Mesodermal cell (in vitro differentiated cells): ENCODE measurements at regions not wholly inside any gene's neighbourhood (a gene's known extent, or its start where the extent isn't known, plus 50 kb on each side); places are given as distances from the start of the nearest gene placed in this dataset.

Source experiments
- H3K27ac ChIP-seq: 2 replicates; pipeline ENCODE4 v1.7.0; 2013; ENCODE audit warnings: mild to moderate bottlenecking, low read depth, low read length, moderate library complexity; ENCODE audit not compliant: severe bottlenecking
- H3K36me3 ChIP-seq: 2 replicates; pipeline ENCODE4 v1.7.1; 2013; ENCODE audit warnings: mild to moderate bottlenecking, low read length, moderate library complexity; ENCODE audit not compliant: control insufficient read depth, insufficient read depth
- H3K4me1 ChIP-seq: one replicate; pipeline ENCODE4 v1.7.1; 2013; ENCODE audit warnings: mild to moderate bottlenecking, low read length; ENCODE audit not compliant: insufficient read depth, control insufficient read depth, poor library complexity, severe bottlenecking
- H3K4me3 ChIP-seq: 2 replicates; pipeline ENCODE4 v1.7.0; 2013; ENCODE audit warnings: low read length, control low read depth, mild to moderate bottlenecking; ENCODE audit not compliant: insufficient read depth, poor library complexity, severe bottlenecking; ENCODE audit errors: extremely low read depth
- H3K9me3 ChIP-seq: 2 replicates; pipeline ENCODE4 v1.7.1; 2013; ENCODE audit warnings: mild to moderate bottlenecking, low read length, moderate library complexity; ENCODE audit not compliant: control insufficient read depth
- WGBS, 2 experiments: methylation state at CpG; one replicate each; pipeline ENCODE4 v1.1.5; 2013; ENCODE audit warnings: missing lambda C conversion rate in 2 of 2; ENCODE audit not compliant: insufficient coverage in 2 of 2; 5-methylcytosine and 5-hydroxymethylcytosine counted together

DNA sequence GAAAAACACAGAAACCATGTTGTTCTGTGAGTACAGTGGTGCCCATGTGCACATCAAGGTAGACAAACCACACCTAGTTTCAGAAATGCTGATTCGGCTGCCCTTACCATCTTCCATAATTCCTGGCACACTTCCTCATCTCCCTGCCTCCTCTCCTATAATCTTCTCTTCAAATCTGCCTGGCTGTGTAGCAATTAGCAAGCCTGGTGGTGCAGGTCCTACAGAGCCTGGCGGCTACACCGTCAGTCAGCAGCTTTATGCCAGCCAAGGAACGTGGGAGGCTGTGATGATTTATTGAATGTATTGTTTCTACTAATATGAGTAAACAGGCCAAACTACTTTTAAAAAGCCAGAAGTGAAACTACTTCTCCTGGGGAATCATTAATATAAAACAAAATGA is 106.8 kb downstream of the SEMA6D start:
- H3K27ac ChIP-seq: no peak overlapping the region
- no peaks in the 10 kb centered on the region for H3K9me3 ChIP-seq
- H3K36me3 ChIP-seq: no peaks in the 10 kb centered on the region
- peaks cover 10% of the 10 kb centered on the region for H3K4me1 ChIP-seq
- 80% methylated on average over 1 of the region's 4 CpGs; no CpG with 5 or more reads in 1 of the 2 experiments for WGBS, 2 experiments
- H3K4me3 ChIP-seq: no peak overlapping the region

DNA sequence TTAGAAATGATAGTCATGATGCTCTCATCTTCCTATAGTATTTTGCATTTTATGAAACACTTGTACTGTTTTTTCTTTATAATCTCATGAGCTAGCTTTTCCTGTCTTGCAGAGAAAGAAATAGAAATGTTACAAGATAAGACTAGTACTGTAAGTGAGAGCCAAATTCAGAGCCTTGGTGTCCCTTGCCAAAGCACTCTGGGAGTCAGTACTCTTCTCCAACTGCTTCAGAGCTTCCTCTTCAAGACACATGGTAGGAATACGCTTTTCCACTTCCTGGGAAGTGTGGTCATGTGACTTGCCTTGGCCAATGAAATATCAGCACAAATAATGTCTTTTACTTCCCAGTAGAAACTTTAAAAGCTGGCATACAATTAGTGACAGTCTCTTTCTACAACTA is 112.4 kb downstream of the SEMA6D start:
- no peak overlapping the region for H3K4me3 ChIP-seq
- 88 to 100% methylated on average over 1 of the region's 1 CpG for WGBS, 2 experiments
- no peak overlapping the region for H3K27ac ChIP-seq
- no peaks in the 10 kb centered on the region for H3K9me3 ChIP-seq
- no peaks in the 10 kb centered on the region for H3K4me1 ChIP-seq
- no peaks in the 10 kb centered on the region for H3K36me3 ChIP-seq

DNA sequence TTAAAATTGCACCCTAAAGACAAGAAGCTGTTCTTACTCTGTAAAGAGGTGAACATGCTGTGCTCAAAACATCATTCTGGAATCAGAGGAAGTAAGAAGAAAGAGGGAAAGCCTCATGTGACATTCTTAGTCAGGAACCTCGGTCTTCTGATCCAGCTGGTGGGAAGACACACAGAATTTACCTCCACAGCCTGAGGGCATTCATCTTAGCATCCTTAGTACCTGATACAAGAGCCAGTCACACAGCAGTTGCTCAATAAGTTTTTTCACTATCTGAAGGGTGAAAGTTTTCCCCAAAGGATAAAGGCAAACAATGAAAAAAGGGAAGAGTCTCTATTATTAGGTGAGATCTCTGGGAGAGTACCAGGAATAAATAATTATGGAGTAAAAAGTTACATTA is 116.8 kb downstream of the SEMA6D start:
- no peaks in the 10 kb centered on the region for H3K4me1 ChIP-seq
- H3K4me3 ChIP-seq: no peak overlapping the region

DNA sequence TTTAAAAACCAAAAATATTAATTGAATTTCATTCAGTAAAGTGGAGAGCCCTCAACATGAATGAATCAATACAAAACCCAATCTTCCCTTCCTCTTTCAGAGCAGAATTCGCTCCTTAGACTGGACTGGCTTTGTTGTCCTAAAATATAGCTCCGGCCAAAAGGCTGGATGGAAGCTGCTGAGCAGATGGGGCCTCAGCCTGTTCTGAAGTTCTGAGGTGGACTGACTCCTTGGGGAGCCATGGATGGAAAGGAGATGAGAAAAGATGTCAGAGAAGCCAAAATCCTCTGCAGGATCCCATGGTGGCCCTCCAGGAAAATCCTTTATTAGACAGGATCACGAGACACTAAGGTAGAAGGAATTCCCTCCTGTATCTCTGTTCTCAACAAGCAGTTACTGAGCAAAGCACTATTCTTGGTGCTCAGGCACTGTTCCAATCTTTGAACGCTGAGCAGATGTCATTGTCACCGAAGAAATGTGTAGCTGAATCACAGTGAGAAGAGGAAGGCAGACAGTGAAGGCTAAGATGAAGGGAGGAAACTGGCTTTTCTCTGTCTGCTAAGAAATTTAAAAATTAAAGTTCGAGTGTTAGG is 122.0 kb downstream of the SEMA6D start:
- Histone ChIP-seq H3K36me3 (no peaks in the 10 kb centered on the region), H3K4me3 (no peak overlapping the region), H3K27ac (no peak overlapping the region), H3K4me1 (no peaks in the 10 kb centered on the region), H3K9me3 (no peaks in the 10 kb centered on the region)
- 90 to 93% methylated on average over 5 to 6 of the region's 6 CpGs for WGBS, 2 experiments

More for the DNA sequence above, 116.8 kb downstream of the SEMA6D start:
- Histone ChIP-seq H3K27ac (no peak overlapping the region), H3K9me3 (no peaks in the 10 kb centered on the region), H3K36me3 (no peaks in the 10 kb centered on the region)
- WGBS, 2 experiments: 86% methylated on average over 1 of the region's 1 CpG; no CpG with 5 or more reads in 1 of the 2 experiments

DNA sequence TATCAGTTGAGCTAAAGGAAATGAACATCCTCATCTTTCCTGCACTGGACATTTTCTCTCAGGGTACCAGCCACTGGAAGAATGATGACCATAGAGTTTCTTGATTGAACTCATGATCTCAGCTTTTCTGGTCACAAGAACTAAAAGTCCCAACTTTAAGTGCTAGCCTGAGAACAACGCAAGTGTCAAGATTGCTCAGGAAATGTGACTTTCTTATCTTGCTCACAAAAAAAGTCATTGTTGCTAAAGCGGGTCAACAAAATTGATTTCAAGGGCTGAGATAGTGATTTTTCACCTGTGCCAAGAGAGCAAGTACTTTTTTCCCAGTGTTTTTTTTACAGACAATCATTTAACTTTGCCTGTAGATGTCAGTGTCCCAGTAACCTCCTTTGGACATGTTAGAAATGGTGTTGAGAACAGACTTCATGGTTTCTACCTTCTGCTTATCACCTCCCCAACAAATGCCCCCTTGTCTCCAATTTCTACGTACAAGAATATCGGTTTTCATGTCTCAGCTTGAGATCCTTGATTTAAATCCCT is 125.9 kb downstream of the SEMA6D start:
- WGBS, 2 experiments: 89 to 94% methylated on average over 4 of the region's 4 CpGs
- Histone ChIP-seq H3K4me3 (no peak overlapping the region), H3K9me3 (no peaks in the 10 kb centered on the region), H3K27ac (no peak overlapping the region), H3K4me1 (no peaks in the 10 kb centered on the region), H3K36me3 (no peaks in the 10 kb centered on the region)

DNA sequence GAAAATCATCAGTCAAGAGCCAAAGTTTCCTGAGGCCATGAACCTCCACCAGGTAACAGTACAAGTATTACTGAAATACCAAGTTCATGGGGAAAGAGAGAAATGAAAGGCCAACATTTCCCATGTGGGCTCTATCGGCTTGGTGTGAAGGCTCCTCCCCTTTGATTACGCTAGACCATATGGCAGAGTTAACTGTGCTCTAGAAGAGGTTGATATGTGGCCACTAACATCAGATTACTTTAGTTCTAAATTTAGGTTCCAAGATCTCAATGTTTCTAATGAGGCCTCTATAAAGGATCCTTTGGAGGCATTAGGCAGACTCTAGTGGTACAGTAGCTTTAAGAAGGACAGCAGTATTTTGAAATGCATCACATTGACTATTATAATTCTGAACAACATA is 127.1 kb downstream of the SEMA6D start:
- no peaks in the 10 kb centered on the region for H3K4me1 ChIP-seq
- no peak overlapping the region for H3K4me3 ChIP-seq
- H3K27ac ChIP-seq: no peak overlapping the region
- H3K36me3 ChIP-seq: no peaks in the 10 kb centered on the region
- 100% methylated on average over 1 of the region's 2 CpGs; no CpG with 5 or more reads in 1 of the 2 experiments for WGBS, 2 experiments
- H3K9me3 ChIP-seq: no peaks in the 10 kb centered on the region

DNA sequence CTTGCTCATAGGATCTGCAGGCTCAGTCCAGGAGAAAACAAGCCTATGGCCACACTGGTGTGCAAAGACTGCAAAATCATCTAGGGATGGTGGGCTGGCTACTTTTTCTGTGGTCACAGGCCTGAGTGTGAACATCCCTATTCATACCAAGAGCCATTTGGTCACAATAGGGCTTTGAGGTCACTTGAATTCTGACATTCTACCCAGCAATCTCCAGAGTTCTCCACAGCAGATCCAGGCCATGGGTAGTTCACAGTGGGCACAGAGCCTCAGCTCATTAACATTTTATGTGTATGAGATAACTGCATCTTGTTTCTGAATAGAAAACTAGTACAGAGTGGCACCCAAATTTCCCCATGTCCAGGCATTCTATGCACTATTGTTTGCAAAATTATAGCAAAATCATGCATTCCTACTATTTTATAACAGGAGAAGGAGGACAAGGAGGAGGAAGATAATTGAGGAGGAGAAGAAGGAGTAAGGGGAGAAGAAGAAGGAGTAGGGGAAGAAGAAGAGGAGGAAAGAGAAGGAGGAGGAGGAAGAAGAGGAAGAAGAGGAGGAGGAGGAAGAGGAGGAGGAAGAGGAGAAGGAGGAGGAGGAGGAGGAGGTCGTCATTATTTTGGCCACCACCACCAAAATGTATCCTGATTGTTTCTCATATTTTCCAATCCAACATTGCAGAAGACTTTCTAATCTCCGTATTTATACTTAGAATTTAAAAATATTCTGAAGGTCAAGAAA is 129.0 kb downstream of the SEMA6D start:
- Histone ChIP-seq H3K4me1 (no peaks in the 10 kb centered on the region), H3K4me3 (no peak overlapping the region), H3K9me3 (no peaks in the 10 kb centered on the region), H3K27ac (no peak overlapping the region), H3K36me3 (no peaks in the 10 kb centered on the region)
- no CpG with 5 or more reads among the region's 2 CpGs for WGBS, 2 experiments

DNA sequence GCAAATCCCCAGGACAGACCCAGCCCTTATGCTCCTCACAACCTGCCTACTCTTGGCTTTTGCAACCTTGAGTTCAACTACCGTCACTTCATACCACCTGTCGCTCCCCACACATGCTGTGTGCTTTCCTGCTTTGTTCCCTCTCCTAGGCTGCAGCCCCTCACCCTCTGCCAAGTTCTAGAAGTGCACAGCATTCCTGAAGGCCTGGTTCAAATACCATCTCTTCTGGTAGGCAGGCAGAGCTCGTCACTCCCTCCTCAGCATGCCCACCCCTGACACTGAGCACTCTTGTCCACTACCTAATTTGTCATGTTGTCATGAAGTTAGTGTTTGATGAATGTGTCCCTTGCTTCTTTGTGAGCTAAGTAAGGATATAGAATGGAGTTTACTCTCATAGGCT is 129.6 kb downstream of the SEMA6D start:
- Histone ChIP-seq H3K27ac (no peak overlapping the region), H3K9me3 (no peaks in the 10 kb centered on the region), H3K36me3 (no peaks in the 10 kb centered on the region), H3K4me1 (no peaks in the 10 kb centered on the region), H3K4me3 (no peak overlapping the region)
- 91 to 100% methylated on average over 1 to 2 of the region's 3 CpGs for WGBS, 2 experiments

DNA sequence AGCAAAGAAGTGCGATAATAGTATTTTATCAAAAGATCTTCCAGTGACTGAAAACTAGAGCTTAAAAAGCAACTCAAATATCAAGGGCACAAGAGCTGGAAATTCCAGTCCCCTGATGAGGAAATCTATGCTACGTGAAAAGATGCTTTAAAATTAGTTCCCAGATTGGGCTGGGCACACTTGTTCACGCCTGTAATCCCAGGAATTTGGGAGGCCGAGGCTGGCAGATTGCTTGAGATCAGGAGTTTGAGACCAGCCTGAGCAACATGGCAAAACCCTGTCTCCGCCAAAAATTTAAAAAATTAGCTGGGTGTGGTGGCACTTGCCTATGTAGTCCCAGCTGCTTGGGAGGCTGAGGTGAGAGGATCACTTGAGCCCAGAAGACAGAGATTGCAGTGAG is 138.8 kb downstream of the SEMA6D start:
- no peaks in the 10 kb centered on the region for H3K36me3 ChIP-seq
- no peak overlapping the region for H3K4me3 ChIP-seq
- WGBS, 2 experiments: 90 to 91% methylated on average over 4 of the region's 5 CpGs
- H3K9me3 ChIP-seq: no peaks in the 10 kb centered on the region
- H3K4me1 ChIP-seq: no peaks in the 10 kb centered on the region
- H3K27ac ChIP-seq: no peak overlapping the region

DNA sequence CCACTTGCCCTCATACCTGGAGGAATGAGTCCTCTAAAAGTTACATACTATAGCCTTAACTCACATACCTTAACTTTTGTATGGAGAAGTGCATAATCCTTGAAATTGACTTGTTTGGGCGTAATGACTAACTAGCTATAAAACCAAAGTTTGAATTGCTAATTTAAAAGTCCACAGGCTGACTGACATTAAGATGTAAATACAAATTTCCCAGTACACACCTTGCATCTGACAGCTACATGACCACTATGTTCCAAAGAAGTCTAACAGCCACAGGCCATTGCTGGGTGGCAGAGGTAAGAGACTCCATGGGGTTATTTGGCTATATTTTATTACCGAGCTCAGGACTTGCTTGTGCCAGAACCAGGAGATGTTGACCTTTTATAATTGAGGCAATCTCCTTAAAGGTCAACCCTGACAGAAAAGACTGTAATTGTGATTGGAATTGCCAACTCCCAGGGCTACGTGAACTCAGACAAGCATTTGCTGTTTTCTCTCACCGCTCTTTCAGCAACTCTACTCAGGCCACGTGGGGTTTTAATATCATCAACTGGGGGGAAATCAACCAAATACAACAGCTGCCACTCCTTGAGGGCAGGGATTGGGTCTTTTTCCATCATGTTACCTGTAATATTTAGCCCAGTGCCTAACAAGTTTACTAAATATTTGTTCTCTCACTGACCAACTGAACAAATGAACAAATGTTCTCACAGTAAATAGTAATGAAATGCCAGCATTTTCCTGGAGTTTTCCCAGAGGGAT is 139.9 kb downstream of the SEMA6D start:
- Histone ChIP-seq H3K9me3 (no peaks in the 10 kb centered on the region), H3K4me3 (no peak overlapping the region), H3K36me3 (no peaks in the 10 kb centered on the region), H3K4me1 (no peaks in the 10 kb centered on the region), H3K27ac (no peak overlapping the region)
- WGBS, 2 experiments: 89% methylated on average over 4 of the region's 5 CpGs; no CpG with 5 or more reads in 1 of the 2 experiments
